ENCODE measurements at regions not wholly inside any gene's neighbourhood (a gene's known extent, or its start where the extent isn't known, plus 50 kb on each side); places are given as distances from the start of the nearest gene placed in this dataset.

DNA sequence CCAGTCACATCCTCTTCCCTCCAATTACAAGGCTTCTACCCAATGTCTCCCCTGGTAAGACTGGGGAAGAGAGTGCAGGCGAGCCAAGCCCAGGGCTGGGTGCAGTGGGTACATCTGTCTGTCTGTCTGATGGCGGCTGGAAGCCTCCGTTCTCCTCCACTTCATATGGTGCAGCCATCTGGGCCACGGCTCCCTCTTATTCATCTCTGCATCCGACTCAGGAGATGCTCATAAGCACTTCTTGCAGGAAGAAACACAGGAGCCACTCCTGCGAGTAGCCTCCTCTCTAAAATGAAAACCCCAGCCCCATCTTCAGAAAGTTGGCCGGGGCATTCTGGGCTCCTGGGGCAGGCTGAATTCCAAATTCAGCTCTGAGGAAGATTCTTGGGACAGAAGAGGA lies 67.5 kb upstream of the SLC6A6 start:
- TF ChIP-seq EZH2phosphoT487 (IDR thresholded peaks at IDR 0.05; ENCODE audit: low read length) (no peak), EZH2 (optimal IDR thresholded peaks at IDR 0.05; ENCODE audit: low read depth, low read length) (no peak)
- TF ChIP-seq, protein P1, sequence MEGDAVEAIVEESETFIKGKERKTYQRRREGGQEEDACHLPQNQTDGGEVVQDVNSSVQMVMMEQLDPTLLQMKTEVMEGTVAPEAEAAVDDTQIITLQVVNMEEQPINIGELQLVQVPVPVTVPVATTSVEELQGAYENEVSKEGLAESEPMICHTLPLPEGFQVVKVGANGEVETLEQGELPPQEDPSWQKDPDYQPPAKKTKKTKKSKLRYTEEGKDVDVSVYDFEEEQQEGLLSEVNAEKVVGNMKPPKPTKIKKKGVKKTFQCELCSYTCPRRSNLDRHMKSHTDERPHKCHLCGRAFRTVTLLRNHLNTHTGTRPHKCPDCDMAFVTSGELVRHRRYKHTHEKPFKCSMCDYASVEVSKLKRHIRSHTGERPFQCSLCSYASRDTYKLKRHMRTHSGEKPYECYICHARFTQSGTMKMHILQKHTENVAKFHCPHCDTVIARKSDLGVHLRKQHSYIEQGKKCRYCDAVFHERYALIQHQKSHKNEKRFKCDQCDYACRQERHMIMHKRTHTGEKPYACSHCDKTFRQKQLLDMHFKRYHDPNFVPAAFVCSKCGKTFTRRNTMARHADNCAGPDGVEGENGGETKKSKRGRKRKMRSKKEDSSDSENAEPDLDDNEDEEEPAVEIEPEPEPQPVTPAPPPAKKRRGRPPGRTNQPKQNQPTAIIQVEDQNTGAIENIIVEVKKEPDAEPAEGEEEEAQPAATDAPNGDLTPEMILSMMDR (IDR thresholded peaks at IDR 0.05; ENCODE audit: low read length): no peak
- no peak for DNase-seq
- Histone ChIP-seq H4K20me1 (ENCODE audit: insufficient read depth, low read length) (no peaks in the 10 kb centered on the region), H3K4me1 (ENCODE audit: low read length) (0 out of 2 replicates have a peak, but pooled peaks cover 4% of the 10 kb centered on the region), H3K4me2 (ENCODE audit: low read depth, low read length) (no peak overlapping the region), H3K27ac (ENCODE audit: low read length) (no peak overlapping the region), H3K36me3 (replicated peaks; ENCODE audit: insufficient read depth, low read length) (no peaks in the 10 kb centered on the region), H3K79me2 (ENCODE audit: low read length) (no peaks in the 10 kb centered on the region), H3K9me2 (replicated peaks; ENCODE audit: insufficient read depth, low read length) (no peaks in the 10 kb centered on the region), H2AFZ (ENCODE audit: low read length) (no peak overlapping the region), H3K9me3 (replicated peaks; ENCODE audit: insufficient read depth, low read length) (no peaks in the 10 kb centered on the region), H3K9ac (ENCODE audit: low read length) (no peak overlapping the region), H3F3A (ENCODE audit: insufficient read depth, low read length) (no peaks in the 10 kb centered on the region), H3K4me3 (ENCODE audit: low read length) (no peak overlapping the region), H3K27me3 (replicated peaks; ENCODE audit: insufficient read depth, low read length) (no peaks in the 10 kb centered on the region)

DNA sequence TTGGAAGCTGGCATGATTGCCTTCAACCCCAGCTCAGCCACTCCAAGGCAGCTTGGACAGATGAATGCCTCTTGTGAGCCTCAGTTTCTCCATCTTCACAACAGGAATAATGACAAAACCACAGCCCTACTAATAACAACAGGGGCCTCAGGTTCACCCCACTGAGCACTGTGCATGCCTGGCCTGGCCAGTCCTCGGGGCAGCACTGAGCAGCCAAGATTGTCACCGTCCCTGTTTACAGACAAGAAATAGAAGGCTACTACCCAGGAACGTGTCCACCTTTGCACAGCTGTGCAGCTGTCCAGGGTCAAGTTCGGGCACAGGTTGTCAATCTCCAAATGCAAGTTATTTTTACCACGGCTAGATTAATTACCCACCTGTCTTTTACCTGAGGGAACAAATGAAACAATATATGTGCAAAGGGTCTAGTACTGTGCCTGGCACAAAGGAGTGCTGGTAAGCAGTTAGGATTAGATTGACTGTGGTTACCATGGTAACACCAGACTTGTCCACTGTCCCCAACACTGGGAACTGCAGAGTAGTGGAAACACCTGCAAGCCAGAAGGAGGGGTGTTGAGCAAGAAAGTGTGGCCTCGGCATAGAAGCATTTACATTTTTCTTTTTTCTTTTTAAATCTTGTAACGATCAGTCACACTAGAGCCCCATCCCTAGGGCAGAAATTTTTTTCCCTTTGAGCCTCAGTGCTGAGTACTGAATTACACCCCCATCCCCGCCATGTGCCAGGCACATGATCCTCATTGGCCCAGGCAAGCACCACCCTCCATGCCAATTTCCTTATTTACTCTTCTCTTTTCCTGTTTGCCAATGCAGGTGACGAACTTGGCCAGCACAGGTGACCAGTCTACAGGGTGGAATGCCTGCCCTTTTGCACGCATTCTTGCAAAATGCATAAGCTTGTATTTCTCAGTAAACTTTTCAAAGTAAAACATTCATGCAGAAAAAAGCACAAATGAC lies 66.3 kb upstream of the SLC6A6 start:
- no peaks in the 10 kb centered on the region for H3K9me3 ChIP-seq (replicated peaks; ENCODE audit: insufficient read depth, low read length)
- H3K9ac ChIP-seq (ENCODE audit: low read length): no peak overlapping the region
- 0 out of 2 replicates have a peak, but pooled peaks cover 4% of the 10 kb centered on the region for H3K4me1 ChIP-seq (ENCODE audit: low read length)
- H3K4me2 ChIP-seq (ENCODE audit: low read depth, low read length): 0 out of 2 replicates have a peak overlapping the region, but pooled peaks have one; percentile 5
- no peaks in the 10 kb centered on the region for H3K9me2 ChIP-seq (replicated peaks; ENCODE audit: insufficient read depth, low read length)
- peak; percentile 32 for DNase-seq
- H3K27ac ChIP-seq (ENCODE audit: low read length): no peak overlapping the region
- TF ChIP-seq EZH2phosphoT487 (IDR thresholded peaks at IDR 0.05; ENCODE audit: low read length) (no peak), EZH2 (optimal IDR thresholded peaks at IDR 0.05; ENCODE audit: low read depth, low read length) (no peak)
- TF ChIP-seq, protein P1 (IDR thresholded peaks at IDR 0.05; ENCODE audit: low read length): no peak
- H2AFZ ChIP-seq (ENCODE audit: low read length): no peak overlapping the region
- H3K79me2 ChIP-seq (ENCODE audit: low read length): no peaks in the 10 kb centered on the region
- no peak overlapping the region for H3K4me3 ChIP-seq (ENCODE audit: low read length)
- no peaks in the 10 kb centered on the region for H3F3A ChIP-seq (ENCODE audit: insufficient read depth, low read length)
- no peaks in the 10 kb centered on the region for H3K36me3 ChIP-seq (replicated peaks; ENCODE audit: insufficient read depth, low read length)
- no peaks in the 10 kb centered on the region for H3K27me3 ChIP-seq (replicated peaks; ENCODE audit: insufficient read depth, low read length)
- H4K20me1 ChIP-seq (ENCODE audit: insufficient read depth, low read length): no peaks in the 10 kb centered on the region

DNA sequence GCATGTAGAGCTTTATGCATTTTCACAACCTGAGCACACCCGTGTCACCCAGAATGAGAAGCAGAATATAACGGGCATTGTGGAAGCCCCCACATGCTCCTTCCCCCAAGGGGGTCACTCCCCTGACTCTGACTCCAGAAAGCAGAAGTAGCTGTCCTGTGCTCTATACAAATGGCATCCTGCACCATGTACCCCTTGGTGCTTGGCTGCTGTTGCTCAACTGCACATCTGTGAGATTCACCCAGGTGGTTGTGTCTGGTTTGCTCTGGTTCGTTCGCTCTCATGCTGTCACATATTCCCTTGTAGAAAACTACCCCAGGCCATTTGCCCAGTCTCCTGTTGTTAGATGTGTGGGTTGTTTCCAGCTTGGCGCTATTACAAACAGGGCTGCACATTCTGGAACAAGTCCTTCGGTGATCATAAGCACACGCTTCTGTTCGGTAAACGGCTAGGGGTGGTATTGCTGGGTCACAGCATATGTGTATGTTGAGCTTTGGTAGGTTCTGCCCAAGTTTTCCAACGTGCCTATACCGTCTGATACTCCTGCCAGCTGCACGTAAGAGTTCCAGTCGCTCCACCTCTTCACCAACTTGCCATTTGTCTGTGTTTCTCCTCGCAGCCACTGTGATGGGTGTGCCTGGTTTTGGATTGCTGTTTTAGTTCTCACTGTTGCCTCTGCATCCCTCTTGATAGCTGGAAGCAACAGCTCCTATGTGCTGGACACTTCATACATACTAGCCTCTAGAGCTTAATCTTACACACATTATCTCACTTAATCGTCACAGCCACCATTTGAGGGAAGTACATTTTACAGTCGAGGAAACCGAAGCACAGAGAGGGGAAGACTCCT lies 65.4 kb upstream of the SLC6A6 start:
- TF ChIP-seq, protein P1 (IDR thresholded peaks at IDR 0.05; ENCODE audit: low read length): no peak
- no peak for TF ChIP-seq EZH2 (optimal IDR thresholded peaks at IDR 0.05; ENCODE audit: low read depth, low read length)
- no peak for TF ChIP-seq EZH2phosphoT487 (IDR thresholded peaks at IDR 0.05; ENCODE audit: low read length)
- Histone ChIP-seq H3K79me2 (ENCODE audit: low read length) (no peaks in the 10 kb centered on the region), H4K20me1 (ENCODE audit: insufficient read depth, low read length) (no peaks in the 10 kb centered on the region), H3F3A (ENCODE audit: insufficient read depth, low read length) (no peaks in the 10 kb centered on the region), H3K9me2 (replicated peaks; ENCODE audit: insufficient read depth, low read length) (no peaks in the 10 kb centered on the region), H3K4me1 (ENCODE audit: low read length) (0 out of 2 replicates have a peak, but pooled peaks cover 4% of the 10 kb centered on the region), H3K27me3 (replicated peaks; ENCODE audit: insufficient read depth, low read length) (no peaks in the 10 kb centered on the region), H3K4me2 (ENCODE audit: low read depth, low read length) (0 out of 2 replicates have a peak overlapping the region, but pooled peaks have one; percentile 5), H3K4me3 (ENCODE audit: low read length) (no peak overlapping the region), H3K27ac (ENCODE audit: low read length) (no peak overlapping the region), H3K9ac (ENCODE audit: low read length) (no peak overlapping the region), H3K9me3 (replicated peaks; ENCODE audit: insufficient read depth, low read length) (no peaks in the 10 kb centered on the region), H3K36me3 (replicated peaks; ENCODE audit: insufficient read depth, low read length) (no peaks in the 10 kb centered on the region), H2AFZ (ENCODE audit: low read length) (no peak overlapping the region)
- DNase-seq: no peak

Data from MM.1S (cell line).